GM21619 (cell line): ENCODE measurements at regions not wholly inside any gene's neighbourhood (a gene's known extent, or its start where the extent isn't known, plus 50 kb on each side); places are given as distances from the start of the nearest gene placed in this dataset.

Experiments
- ATAC-seq: cut with Tn5 transposase; IDR thresholded peaks from one replicate; pipeline ENCODE4 v1.9.1; 2021; ENCODE audit not compliant: unreplicated experiment

- peak; percentile 64 for ATAC-seq
Measured at GRCh38 chr11:15483205-15483604, 368.5 kb downstream of the INSC start.

GRCh38 chr11:15484398-15484797 lies 369.7 kb downstream of the INSC start:
- ATAC-seq, result no peak

- no peak for ATAC-seq
Measured at GRCh38 chr11:15485432-15485831, 370.7 kb downstream of the INSC start.

- no peak for ATAC-seq
Measured at GRCh38 chr11:15489281-15489680, 374.6 kb downstream of the INSC start.

GRCh38 chr11:15490535-15490934 lies 375.8 kb downstream of the INSC start:
- ATAC-seq, result no peak

GRCh38 chr11:15493066-15493465 lies 378.3 kb downstream of the INSC start:
- no peak for ATAC-seq

GRCh38 chr11:15493921-15494620 lies 379.3 kb downstream of the INSC start:
- ATAC-seq, result no peak

- ATAC-seq, result no peak
Measured at GRCh38 chr11:15494740-15495139, 380.0 kb downstream of the INSC start.

- no peak for ATAC-seq
Measured at GRCh38 chr11:15495462-15495861, 380.7 kb downstream of the INSC start.

- ATAC-seq, result no peak
Measured at GRCh38 chr11:15497366-15497765, 382.6 kb downstream of the INSC start.

- ATAC-seq, result no peak
Measured at GRCh38 chr11:15499674-15500073, 385.0 kb downstream of the INSC start.

GRCh38 chr11:15500643-15501042 lies 385.9 kb downstream of the INSC start:
- ATAC-seq, result no peak

- ATAC-seq, result no peak
Measured at GRCh38 chr11:15501566-15501965, 386.8 kb downstream of the INSC start.

- ATAC-seq, result no peak
Measured at GRCh38 chr11:15505155-15505554, 390.4 kb downstream of the INSC start.

- ATAC-seq, result no peak
Measured at GRCh38 chr11:15507592-15507991, 392.9 kb downstream of the INSC start.

- no peak for ATAC-seq
Measured at GRCh38 chr11:15509082-15509481, 394.4 kb downstream of the INSC start.

- ATAC-seq, result peak; percentile 60
Measured at GRCh38 chr11:15519124-15519791, 404.5 kb downstream of the INSC start.

- ATAC-seq, result no peak
Measured at GRCh38 chr11:15519911-15520310, 405.2 kb downstream of the INSC start.

- ATAC-seq, result no peak
Measured at GRCh38 chr11:15523543-15523942, 408.8 kb downstream of the INSC start.

- no peak for ATAC-seq
Measured at GRCh38 chr11:15525582-15525981, 410.9 kb downstream of the INSC start.

- no peak for ATAC-seq
Measured at GRCh38 chr11:15526032-15526431, 411.3 kb downstream of the INSC start.

GRCh38 chr11:15526859-15527450 lies 412.2 kb downstream of the INSC start:
- ATAC-seq, result no peak
